ENCODE measurements at regions not wholly inside any gene's neighbourhood (a gene's known extent, or its start where the extent isn't known, plus 50 kb on each side); places are given as distances from the start of the nearest gene placed in this dataset.
"Not testable (repeated sequence)": the region's sequence is repeated elsewhere in the genome, so short reads cannot be mapped to it uniquely, and the experiment has no call there.

DNA sequence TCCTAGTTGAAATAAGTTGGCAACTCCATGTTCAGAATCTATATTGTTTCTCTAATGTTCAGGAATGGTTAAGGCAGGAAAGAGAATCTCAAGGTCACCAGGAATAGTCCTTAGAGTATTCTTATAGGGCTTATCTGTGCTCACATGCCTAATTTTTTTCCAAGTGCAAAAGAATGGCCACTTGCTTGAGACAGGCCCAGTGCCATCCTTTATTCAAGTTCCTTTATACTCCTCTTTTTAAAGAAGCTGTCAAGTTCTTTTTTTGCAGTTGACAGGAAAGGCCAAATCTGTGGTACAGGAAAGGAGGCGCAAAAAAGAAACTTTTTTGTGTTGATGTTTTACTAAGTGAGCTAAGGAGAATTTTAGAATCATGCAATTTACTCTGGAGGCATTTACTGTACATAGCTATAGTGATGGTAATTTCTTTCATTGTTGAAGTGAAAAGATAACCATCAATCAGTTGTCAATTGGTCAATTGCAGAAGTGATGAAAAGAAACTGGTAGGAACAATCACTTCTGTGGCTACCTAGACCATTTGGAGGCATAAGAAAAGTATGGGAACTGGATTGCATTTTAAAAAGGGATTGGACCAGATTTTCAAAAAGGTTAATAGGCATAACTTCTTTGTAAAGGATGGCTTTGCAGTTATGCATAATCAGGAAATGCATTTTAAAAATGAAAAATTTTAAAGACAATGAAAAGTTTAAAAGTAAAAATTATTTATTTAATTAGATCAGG is 102.5 kb upstream of the SOX2 start:
- DNase-seq, result no peak

DNA sequence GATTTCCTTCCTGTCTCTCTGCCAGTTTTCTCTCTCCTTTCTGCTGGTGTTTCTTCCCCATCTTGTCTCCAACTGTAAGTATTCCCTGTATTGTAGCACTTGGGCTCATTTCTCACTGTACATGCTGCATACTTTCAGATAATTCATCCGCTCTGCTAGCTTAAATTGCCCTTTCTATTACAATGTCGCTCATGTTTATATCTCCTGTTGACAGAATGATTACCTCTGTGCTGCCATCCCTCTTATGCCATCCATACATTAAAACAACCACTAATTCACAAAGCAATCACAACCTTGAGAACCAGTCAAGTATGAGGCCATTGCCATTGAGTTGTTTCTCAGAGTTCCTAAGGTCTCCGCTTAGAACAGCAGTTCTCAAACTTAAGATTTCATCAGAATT is 107.5 kb upstream of the SOX2 start:
- no peak for DNase-seq

DNA sequence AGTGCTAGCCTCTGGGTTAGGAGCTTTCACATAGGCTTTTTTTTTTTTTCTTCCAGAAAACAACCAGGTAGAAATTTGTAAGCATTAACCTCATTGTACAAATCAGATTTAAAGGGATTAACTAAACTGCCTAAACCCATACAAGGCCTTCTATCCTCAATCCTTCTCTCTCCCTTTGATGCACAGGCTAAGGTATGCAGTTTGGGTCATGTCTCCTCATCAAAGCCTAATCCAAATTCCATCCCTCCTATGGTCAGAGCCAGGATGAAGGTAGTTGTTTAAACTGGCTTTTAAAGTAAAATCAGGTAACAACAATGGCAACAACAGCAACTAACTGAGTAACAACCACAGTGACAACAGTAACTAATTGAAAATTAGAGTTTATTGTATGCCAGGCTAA is 115.6 kb upstream of the SOX2 start:
- DNase-seq, result no peak

DNA sequence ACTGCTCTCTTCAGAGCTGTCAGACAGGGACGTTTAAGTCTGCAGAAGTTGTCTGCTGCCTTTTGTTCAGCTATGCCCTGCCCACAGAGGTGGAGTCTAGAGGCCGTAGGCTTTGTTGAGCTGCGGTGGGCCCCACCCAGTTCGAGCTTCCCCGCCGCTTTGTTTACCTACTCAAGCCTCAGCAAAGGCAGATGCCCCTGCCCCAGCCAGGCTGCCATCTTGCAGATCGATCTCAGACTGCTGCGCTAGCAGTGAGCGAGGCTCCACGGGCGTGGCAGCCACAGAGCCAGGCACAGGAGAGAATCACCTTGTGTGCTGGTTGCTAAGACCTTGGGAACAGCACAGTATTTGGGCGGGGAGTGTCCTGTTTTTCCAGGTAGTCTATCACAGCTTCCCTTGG is 120.8 kb upstream of the SOX2 start:
- DNase-seq, result not testable (repeated sequence)

DNA sequence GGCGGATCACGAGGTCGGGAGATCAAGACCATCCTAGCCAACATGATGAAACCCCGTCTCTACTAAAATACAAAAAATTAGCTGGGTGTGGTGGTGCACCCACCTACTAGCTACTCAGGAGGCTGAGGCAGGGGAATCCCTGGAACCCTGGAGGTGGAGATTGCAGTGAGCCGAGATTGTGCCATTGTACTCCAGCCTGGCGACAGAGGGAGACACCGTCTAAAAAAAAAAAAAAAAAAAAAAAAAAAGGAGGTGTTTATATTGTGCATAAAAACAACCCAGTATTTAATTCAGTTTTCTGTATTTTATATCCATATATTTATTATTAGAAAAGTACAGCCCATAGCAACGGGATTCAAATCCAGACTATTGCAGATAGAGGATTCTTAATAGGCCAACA is 129.1 kb upstream of the SOX2 start:
- DNase-seq, result no peak

DNA sequence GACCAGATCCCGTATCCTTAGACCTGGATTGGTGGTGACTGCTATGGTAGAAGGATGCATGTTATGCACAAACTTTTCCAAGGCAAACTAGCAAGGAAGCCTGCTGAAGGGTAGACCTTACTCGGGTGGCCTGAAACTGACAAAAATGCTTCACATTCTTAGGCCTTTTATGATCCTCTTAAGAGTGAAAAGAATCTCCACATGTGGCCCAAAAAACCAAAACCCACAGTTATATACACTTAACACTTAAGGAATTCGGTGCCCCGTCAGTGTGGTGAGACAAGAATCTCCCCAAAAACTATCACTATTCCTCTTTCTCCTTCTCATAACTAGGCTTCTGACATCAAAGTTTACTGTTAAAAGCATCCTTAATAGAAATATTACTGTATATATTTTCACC is 130.1 kb upstream of the SOX2 start:
- no peak for DNase-seq

DNA sequence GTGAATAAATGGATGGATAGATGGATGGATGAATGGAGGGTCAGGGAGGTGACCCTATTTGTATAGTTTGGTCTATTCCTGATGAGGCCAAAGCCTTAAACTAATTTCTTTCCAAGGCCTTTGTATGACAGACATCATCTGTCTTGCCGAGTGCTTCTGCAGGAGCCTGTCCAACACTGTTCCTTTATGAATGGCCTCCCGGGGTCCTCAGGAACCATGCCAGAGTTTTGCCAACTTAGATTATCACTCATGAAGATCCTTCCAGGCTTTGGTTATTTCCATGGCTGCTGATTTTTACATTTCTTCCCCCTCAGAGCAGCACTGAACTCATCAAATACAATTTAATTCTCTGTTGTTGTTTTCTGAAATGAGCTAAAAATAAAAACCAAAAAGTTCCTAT is 133.0 kb upstream of the SOX2 start:
- no peak for DNase-seq

DNA sequence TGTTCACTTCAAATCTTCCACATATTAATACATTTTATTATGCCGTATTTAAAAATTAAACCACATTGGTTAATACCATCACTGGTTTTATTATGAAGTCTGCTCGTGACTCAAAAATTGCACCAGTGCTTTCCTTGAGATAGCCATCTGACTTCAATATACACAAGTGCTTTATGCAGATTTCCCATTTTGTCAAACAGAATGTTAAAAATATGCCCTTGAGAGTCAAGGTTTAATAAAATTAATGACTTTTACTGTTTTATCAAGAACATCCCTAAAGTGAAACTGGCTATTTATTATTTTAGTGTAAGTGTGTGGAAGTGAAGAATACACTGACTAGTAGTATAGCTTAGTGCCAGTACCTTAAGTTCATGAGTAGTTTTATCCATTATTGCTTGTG is 139.3 kb upstream of the SOX2 start:
- DNase-seq, result no peak

DNA sequence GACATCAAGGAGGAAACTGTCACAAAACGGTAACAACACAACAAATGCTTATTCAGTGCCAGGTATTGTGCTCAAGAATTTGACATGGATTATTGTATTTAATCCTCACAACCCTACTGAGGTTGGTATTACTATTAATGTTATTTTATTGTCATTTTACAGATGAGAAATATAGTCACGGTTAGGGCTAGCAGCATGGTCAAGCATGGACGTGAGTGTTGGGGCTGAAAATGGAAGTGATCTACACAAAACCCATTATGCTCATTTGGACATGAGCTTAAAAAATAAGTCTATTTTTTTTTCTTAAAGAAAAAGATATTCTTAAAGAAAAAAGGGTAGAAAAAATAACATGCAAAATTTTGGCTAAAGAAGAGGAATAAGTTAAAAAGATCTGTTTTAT is 141.3 kb upstream of the SOX2 start:
- no peak for DNase-seq

DNA sequence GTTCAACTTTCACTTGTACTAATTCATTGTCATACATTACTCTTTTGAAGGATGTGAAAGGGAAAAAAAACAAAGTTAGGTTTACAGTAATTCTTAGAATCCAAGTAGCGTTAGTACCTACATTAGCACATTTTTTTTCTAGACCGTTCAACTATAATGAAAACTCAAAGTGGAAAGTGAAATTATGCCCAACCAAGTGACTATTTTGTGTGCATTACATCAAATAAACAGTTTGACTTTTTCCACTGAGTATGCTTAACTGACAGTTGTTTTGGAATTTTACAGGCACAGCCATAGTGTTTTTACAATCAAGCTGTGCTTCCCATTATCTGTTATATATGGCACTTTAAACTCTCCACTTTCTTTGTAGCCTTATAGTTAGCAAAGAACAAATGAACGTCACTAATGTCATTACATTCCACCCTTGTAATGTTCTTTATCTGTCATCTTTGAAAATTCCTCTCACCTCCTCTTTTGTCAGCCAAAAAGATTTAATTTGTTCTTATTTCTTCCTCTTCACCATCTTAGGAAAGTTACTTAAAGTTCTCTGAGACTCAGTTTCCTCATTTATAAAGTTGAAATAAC is 142.3 kb upstream of the SOX2 start:
- no peak for DNase-seq

DNA sequence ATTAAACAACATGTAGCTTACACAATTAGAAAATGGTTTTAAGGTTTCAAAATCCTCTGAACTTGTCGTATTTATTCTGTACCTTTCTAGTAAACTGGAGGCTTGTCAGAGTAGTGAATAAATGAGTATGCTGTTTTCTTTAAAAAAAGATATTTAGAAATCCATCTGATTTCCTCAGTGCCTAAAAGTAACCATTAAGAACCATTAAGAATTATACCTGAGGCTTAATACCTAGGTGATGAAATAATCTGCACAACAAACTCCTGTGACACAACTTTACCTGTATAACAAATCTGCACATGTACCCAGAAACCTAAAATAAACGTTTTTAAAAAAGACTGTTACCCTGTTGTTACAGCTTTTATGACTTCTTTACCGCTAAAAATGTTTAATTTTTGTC is 143.0 kb upstream of the SOX2 start:
- DNase-seq, result no peak

DNA sequence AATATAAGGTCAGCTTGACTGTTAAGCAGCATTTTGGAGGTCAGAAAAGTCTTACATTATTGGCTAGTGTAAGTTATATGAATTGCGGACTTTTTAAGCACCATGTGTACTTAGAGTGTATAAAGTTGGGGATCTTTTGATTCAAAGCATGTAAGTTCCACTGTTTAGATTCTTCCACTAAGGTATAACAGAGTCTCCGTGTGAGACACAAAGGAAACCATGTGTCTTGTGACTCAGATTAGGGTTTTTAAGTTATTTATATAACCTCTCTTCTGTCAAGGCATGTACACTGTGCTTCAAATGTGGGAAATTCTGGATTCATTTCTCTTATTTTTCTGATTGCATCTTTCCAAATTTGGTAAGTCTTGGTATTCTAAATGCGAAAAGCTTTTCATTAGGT is 143.5 kb upstream of the SOX2 start:
- no peak for DNase-seq

DNA sequence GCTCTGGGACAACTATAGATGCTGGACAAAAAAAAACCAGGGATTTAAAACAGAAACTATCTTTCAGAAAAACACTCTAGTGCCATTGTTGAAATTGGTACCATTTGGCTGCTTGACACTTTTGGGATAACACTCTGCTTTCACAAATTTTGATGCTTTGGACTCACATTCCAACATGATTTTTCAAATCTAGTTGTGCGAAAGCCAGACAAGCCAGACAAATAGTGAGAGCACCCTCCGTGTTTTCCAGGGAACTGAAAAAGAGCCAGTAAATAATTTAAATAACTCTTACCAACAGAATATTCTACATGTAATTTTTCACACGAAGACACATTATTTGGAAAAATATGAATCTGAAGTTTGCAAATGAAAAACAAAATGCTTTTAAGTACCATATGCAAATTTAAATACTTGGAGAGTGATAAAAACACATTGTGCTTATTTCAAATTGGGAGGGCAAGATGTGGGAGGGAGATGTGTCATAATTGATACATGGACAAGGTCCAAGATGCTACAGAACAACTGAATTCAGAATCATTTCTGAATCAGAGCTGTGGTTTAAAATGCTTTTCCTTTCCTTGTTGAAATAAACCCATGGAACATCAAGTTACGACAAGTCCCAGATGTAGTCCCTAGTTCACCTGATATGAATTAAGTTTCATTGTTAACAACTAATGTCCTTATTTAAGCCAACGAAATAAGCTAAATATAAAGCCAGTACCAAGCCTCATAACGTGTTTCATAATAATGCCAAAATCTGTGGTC is 144.2 kb upstream of the SOX2 start:
- DNase-seq, result no peak

DNA sequence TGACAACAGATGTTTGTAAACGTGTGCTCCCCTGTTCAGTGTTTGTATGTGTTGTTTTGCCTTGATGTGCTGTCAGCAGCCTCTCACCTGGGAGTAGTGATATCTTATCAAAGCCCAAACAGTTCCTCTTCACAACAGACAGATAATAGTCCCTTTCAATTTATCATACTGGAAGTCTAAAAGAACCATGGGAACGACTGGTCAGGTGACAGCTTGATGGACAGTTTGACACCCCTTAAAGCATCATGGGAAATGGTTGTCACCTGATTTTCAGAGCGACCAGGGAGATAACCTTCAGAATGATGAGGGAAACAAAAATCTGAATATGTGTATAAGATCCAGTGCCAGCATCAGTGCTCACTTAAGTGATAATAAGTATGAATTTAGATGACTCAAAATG is 146.3 kb upstream of the SOX2 start:
- DNase-seq, result no peak

DNA sequence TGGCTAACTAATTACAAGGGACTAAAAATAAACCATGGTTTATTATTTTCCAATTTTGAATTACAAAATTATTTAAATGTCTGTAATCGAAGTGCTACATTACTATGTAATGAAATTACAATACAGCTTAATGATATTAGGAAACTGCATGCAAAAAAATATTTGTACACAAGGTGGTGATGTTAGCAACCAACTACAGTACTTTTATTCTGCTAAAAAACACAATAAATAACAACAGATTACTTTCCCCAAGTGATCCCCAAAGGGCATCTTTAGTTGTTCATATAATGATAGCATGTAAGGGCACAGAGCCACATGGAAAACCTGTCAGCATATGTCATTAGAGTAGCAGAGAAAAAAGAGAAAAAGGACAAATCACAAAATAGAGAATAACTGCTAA is 147.5 kb upstream of the SOX2 start:
- no peak for DNase-seq

DNA sequence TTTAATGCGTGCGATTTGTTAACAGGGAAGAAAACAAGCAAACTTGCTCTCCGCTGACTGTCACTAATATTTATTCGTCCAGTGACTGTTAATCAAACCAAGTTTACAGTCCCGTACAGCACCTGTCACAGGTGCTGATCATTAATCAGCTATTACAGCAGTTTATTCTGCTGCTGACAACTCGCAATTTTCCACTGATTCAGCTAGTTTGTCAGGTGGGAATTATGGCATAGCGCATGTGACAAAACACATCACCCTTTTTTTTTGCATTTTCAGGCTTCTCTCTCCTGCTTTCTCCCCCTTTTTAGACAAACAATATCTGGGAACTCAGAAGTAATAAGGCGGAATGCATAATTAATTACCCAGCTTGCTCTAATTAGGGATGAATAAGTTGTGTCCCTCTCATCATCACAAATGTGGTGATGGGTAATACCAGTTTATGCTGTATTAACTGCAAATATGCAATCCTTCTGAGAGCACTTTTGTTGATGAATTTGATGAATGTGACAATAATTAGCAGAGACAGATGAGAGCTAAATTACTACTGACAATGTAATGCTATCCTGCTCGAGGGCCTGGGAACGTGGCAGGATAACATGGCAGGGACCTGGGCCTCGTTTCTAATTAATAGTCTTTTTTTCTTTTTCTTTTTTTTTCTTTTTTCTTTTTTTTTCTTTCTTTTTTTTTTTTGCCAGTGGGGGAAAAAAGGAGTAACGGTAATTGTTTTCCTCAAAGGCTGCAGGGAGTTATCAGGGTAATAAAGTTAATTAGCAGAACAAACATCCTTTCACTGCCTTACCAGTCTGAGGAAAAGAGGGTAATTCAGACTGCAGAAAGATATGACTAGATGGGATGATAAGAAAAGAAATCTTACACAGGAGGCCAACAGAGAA is 150.3 kb upstream of the SOX2 start:
- no peak for DNase-seq

DNA sequence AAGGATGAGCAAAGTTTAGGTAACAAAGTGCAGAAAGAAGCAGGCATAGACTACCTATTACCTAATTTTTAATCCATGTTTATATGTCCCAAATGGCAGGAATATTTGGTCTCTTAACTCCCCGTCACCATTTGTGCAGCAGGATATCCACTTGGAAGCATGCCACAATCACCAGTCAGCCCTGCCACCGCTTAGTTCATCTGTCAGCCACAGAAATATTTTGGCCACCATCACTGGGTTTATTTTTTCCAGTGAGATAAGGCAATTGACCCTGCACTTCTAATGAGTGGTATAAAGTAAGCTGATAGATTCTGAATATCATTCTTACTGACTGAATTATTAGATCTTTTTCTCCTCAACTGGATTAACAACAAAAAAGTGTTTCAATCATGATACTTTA is 152.9 kb upstream of the SOX2 start:
- no peak for DNase-seq

DNA sequence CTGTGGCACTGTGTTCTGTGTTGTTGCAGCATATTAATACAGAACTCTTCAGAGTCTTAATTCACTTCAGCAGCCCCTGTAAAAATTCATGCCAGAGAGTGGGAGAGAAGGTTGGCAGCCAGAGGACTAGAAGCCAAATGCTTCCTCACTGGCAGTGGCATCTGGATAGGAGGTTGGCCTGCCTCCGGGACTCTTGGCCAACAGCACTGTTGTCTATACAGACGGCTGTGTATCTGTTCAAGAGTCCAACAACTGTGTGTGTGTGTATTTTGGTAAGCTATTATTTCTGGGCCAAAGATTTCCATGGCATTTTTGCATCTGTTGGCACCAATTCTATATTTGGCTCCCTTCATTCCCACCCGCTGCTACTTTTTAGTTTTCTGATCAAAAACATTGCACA is 156.0 kb upstream of the SOX2 start:
- peak; percentile 38 to 71 for DNase-seq

DNA sequence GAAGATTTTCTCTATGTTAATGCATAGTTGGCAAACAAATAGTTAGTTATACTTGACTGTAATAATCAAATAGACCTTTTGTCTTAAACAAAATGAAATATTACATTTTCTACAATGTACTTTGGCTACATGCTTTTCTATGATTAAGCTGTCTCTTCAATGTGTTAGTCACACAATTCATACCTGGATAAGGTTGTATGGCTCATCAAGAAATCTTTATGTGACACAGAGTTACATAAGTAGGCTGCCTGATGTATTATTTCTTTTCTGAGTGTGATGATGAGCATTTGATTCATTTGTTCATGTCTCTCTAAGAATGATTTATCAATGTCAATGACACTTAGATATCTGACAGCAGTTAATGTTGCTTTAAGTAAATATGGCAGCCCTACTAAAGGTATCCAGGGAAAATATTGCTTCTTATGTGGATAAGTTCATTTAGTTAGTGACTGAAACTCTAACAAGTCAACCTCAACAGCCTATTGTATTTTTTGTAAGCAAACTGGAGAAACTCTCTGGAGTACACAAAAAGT is 157.4 kb upstream of the SOX2 start:
- DNase-seq, result no peak

DNA sequence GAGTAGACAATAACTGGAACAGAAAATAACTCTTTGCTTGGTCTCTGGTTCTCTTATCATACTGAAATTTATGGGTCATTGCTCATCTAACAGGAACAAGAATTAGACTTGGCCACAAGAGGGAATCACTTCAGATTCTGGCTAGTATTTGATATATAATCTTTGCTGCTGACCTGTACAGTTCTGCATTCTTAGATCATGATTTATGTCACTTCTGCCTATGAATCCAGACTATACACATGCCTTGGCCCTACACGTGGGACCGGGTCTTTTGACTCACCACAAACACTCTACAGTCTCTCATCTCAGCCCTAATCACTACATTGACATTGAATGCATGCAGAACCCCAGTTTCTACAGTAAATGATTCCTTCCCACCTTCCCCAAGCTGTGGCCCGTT is 162.5 kb upstream of the SOX2 start:
- no peak for DNase-seq

DNA sequence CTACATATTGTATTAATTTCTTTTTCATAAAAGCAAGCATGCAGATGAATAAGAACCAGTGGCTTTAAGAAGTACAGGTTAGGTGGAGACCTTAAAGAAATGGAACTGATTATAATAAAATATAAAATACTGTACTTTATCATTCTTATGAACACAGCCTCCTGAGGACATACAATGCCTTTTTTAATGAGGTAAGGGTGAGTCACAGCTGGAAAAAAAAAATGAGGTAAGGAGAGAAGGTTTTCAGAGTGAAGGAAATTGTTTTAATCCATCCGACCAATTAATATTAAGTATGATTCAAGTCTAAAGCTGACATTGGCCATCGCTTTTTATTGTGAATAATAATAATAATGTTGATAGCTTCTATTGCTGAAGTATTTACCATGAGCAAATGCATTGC is 170.3 kb upstream of the SOX2 start:
- no peak for DNase-seq

DNA sequence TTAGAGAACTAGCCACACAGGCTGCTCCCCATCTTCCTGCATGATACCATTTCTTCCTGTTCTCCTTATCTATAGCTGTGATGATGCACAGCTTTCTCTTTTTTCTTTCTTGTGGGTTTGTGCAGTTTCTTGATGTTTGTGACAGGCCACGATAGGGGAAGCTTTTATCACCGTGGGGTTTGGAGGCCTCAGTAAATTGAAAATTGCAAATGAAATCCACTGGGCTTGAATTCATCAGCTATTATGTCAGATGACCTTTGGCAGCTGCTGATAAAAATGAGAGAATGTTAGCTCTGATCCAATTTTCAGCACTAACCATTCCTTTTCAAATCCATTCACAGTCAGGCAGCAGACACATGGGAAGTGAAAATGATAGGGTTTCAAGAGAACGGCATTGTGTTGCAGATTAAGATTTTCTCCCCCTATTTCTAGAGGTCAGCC is 176.9 kb upstream of the SOX2 start:
- DNase-seq, result no peak

DNA sequence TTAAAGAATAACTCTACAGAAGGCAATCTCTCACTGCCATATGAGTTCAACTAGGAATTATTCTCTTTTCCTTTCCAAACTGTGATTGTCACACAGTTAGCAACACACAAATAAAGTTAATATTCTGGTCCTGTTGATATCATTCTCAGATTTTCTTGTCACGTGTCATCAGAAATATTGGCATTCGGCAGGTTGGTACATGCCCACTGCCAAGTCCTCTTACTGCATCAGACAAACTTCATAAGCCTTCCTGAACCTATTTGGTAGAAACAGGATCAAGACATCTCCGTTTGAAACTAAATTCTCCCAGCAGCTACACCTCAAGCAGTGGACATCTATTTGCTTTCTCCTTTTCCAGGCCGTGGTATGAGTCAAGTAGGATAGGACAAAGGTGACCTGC is 177.9 kb upstream of the SOX2 start:
- no peak for DNase-seq
